H54 (cell line): ENCODE measurements at regions not wholly inside any gene's neighbourhood (a gene's known extent, or its start where the extent isn't known, plus 50 kb on each side); places are given as distances from the start of the nearest gene placed in this dataset.

ENCODE experiments used
- DNase-seq: peaks from one replicate; pipeline ENCODE4 v3.0.0; 2011; ENCODE audit warnings: low spot score, mixed read lengths; ENCODE audit not compliant: insufficient read length
- FAIRE-seq: peaks from 3 replicates; lab custom pipeline; 2011; peaks lifted over from hg19 to GRCh38; lab: Jason Lieb, UNC
- POLR2A ChIP-seq: IDR thresholded peaks from 2 replicates; pipeline ENCODE4 v1.6.1; 2011; ENCODE audit warnings: low read depth, mild to moderate bottlenecking, low read length

DNA sequence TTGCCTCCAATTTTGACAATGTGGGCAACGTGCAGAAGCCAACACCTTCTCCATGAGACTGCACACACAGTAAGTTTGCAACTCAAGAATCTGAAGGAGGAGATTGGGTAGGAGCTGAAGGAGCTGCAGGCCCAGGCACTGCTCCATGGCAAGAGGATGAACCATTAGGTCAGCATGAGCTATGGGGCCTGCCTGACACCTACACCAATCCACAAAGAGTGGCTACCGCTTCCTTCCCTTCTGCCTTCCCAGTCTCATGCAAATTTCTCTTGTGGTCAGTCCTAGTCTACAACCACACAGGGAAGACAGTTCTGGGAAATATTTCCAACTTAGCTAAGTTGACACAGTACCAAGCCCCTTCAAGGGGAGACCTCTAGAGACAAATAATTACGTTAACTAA, 142.0 kb upstream of the ADO start:
- FAIRE-seq (no peak), DNase-seq (no peak)
- no peak for TF ChIP-seq POLR2A

DNA sequence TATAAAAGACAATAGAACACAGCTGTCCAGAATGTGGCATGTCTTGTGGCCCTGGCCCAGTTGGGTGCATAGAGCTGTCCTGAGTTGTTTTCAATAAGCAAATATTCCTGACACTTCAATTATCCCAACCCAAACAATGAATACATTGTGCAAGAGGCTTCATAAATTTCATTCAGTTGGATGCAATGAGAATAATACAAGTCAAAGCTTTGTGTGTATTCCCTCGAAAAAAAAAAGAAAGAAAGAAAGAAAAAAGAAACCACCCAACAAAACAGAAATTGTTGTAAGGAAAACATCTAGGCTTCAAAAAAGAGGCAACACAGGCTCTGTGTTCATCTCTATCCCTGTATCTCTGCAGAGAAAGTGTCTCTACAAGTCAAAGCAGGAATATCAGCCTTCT, 138.7 kb upstream of the ADO start:
- no peak for DNase-seq
- TF ChIP-seq POLR2A = no peak
- no peak for FAIRE-seq

DNA sequence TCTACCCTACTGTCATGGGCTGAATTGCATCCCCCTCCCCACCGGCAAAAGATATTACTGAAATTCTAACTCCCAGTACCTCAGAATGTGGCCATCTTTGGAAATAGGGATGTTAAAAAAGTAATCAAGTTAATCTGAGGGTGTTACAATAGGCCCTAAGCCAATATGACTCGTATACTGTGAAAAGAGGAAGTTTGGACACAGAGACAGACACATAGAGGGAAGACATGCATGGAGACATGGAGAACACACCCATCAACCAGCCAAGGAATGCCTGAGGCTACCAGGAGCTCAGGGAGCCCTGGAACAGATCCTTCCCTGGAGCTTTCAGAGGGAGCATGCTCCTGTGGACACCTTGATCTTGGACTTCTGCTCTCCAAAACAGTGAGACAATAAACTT, 138.2 kb upstream of the ADO start:
- no peak for TF ChIP-seq POLR2A
- no peak for FAIRE-seq
- DNase-seq = no peak

DNA sequence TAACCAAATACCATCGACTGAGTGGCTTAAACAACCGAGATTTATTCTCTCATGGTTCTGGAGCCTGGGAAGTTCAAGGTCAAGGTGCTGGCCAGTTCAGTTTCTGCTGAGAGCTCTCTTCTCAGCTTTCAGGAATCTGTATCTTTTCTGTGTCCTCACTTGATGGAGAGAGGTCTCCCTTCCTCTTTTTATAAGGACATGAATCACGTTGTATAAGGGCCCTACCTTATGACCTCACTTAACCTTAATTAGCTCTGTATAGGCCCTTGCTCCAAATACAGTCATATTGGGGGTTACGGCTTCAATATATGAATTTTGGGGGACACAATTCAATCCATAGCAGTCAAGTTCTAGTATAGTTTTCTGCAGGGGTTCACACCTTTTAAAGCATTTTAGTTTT, 135.2 kb upstream of the ADO start:
- FAIRE-seq (no peak), DNase-seq (no peak)
- TF ChIP-seq POLR2A = no peak

DNA sequence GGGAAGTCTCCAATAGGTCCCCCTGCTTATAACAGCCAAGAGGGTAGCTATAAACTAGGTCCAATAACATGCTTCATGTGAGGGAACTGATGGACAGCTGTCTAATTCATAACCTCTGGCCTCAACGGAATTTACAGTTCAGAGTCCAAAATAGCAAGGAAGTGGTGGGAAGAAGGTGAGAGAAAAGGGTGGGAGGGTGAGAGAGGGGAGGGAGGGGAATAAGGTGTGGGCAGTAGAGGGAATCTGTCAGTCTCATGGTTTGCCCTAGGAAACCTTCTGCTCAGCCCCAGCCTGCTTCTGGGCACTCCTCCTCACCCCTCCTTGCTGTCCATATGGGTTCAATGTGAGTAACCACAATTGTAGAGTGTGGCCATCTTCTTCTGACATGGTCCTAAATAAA, 133.4 kb upstream of the ADO start:
- FAIRE-seq = no peak
- no peak for TF ChIP-seq POLR2A
- no peak for DNase-seq

DNA sequence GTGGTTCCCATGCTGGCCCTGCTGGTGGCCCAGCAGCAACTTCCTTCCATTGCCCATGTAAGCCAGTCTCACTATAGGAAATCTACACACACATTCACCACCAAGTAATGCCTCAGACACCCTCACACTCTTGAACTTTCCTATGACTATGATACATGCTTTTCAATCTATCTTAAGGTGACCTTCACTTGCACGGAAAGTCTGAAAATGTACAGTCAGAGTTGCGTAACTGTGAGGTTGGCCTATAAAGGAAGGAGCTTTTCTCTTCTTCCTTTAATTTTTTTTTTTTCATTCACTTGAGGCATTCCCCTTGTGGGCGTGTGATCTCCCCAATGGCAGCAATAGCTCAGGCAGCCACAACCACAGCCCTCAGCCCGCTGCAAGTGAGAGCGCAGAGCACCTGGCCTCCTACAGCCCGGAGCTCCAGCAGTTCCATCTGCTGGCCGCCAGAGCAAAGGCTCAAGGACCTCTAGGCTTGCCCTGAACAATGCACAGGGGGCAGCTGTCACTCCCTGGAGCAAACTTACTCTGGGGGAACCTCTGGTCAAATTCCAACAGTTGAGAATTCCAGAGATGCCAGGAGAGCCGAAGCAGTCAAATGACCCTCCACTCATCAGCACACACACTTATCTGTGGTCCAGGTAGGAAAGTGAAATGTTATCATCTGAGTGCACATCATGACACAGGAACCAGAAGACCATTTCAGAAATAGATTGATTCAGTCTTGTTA, 123.1 kb upstream of the ADO start:
- TF ChIP-seq POLR2A = no peak
- DNase-seq (no peak), FAIRE-seq (no peak)

DNA sequence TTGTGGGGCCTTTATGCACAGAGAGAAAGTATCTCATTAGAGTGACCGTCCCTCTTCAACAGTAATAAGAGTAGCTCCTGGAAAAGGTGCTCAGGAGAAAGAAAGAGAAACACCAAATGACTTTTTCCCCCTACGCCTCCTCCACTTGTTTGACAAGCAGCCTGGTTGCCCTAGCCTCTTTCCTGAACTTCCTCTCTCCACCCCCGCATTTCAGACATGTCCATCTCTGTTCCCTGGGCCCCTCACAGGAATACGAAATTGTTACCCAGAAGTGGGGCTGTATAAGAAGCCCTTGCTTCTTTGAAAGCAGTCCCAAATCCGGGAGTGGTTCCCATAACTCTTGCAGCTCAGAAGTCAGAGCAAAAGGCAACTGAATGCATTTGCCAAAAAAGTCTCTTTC, 119.6 kb upstream of the ADO start:
- DNase-seq = no peak
- no peak for TF ChIP-seq POLR2A
- no peak for FAIRE-seq

DNA sequence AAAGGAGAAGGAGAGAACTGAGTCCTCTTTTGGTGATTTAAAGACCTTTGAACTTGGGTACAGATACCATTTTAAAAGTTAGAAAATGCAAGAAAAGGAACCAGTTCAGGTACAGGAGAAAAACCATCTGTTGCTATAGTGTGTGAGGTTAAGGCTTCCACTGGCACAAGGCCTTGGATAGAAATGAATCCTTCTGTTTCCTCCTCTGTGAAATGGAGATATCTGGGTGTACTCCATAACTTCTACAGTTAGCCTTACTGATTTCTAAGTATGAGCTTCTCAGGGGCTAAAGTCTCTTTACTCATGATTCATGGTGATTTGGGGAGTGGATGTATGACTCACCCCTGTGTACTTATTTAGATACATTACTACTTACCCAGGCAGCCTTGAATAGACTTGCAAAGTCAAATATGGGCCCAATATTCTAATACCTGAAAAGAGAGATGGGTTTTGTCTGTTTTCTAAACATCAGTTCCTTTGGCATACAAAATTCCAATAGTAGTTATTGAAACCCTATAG, 117.2 kb upstream of the ADO start:
- DNase-seq = peak; percentile 34
- no peak for FAIRE-seq
- no peak for TF ChIP-seq POLR2A

DNA sequence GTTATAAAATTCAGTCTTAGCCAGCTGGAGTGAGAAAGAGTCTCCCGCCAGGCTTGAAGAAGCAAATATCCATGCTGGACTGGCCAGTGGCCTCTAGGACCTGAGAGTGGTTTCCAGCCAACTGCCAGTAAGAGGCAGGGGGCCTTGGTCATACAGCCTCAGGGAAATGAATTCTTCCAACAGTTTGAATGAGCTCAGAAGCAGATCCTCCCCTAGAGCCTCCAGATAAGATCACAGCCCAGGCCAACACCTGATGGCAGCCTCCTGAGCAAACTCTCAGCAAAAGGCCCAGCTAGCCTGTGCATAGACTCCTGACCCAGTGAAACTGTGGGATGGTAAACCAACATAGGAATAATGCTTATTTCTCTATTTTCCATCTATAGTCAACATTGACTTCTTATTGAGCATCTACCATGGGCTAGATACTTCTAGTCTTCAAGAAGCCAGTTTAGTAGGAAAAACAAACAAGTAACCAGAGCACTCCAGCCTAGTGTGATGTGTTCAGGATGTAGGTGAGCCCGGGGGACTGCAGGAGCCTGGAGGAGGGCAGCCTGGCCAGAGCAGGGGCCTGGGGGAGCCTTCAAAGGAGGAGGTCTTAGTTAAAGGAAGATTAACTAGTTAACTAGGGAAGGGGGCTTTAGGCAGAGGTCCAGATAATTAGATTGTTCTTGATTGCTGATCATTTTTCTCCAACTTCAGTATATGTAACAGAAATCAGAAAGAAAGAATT, 115.4 kb upstream of the ADO start:
- TF ChIP-seq POLR2A = no peak
- FAIRE-seq (no peak), DNase-seq (no peak)

DNA sequence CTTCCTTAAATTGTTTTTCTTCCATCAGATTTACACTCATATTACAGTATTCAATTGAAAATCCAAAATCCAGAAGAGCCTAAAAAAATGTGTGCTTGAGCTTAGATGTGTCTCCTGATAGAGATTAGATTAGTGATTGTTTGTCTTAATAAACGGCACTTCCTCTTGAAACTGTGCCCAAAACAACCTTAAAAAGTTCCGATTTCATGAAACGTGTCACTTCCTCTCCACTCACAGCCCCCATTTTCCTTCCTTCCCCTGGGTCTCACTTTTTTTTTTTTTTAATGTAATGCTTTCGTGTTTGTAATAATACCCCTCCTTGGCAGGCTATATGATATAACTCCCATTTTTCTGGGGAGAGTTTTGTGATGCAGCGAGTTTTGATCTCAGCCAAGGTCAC, 114.8 kb upstream of the ADO start:
- DNase-seq (no peak), FAIRE-seq (no peak)
- TF ChIP-seq POLR2A = no peak

DNA sequence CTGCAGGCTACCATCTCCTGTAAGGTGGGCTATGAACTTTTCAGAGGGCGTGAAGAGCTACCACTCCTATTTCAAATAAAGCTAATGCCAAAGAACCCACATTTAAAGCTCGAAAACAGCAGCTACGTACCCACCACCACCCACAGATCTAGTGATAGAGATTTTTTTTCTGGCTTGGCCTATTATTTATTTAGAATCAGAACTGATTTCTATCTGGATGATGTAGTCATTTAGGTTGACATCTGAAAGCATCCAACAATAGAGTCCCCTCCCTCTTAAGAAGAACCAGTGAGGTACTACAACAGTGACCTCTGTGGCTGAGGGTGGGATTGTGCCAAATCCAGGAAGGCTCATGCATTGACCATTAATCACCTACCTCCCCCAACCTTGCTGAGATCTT, 113.8 kb upstream of the ADO start:
- FAIRE-seq (no peak), DNase-seq (no peak)
- no peak for TF ChIP-seq POLR2A

DNA sequence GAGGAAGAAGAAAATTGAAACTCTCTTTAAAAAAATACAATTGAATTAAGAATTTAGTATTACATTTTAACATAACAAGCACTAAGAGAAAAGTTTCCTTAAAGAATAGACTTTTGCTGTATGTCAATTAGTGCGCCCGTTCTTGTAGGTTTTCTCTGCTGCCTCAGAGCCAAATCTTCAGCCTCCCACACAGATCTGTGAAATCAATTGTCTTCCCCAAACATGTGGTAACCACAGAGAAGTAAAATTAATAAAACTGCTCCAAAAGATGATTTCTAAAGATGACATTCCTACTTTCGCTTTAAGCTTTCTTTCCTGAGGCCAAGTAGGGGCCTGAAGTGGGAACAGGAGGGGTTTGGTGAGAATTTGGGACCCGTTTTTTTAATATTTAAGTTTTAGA, 113.2 kb upstream of the ADO start:
- TF ChIP-seq POLR2A = no peak
- DNase-seq (no peak), FAIRE-seq (no peak)

DNA sequence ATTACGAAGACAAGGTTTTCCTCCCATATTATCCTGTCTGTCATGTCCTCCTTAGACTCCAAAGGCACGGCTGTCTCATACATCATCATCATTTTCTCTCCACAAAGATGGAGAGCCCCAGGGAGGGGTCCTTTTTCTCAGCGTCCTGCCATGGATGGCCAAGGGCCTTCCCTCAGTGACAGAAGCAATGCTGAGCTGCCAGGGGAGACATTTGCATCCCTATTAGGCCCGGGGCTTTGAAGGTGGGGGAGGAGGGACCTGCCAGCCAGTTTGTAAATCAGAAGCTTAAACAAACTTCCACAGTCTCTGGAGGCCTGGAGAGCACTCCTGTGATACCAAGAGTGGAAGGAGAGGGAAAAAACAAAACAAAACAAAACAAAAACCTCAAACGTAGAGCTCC, 112.4 kb upstream of the ADO start:
- TF ChIP-seq POLR2A = no peak
- DNase-seq = no peak
- no peak for FAIRE-seq

DNA sequence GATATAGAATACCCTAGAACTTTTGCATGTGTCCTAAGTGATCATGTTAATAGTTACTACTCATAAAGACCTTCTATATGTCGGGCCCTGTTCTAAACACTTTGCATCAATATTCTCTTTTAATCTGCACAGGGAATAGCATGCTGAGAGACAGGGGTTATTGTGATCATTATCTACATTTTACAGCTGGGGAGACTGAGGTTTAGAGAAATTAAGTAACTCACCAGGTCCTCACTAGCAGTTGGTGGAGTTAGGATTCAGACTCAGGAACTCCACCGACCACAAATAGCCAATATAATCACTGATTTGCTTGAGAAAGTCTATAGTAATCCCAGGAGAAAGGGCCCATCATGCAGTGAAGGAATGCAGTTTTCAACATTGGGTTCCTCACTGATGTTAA, 111.2 kb upstream of the ADO start:
- no peak for TF ChIP-seq POLR2A
- no peak for FAIRE-seq
- no peak for DNase-seq
